GM18507 (cell line): ENCODE measurements at regions not wholly inside any gene's neighbourhood (a gene's known extent, or its start where the extent isn't known, plus 50 kb on each side); places are given as distances from the start of the nearest gene placed in this dataset.
"Not testable (repeated sequence)": the region's sequence is repeated elsewhere in the genome, so short reads cannot be mapped to it uniquely, and the experiment has no call there.

ENCODE experiments used
- DNase-seq: peaks from one replicate; pipeline ENCODE4 v3.0.0; 2011; ENCODE audit warnings: low read depth; ENCODE audit not compliant: insufficient read length; ENCODE audit errors: extremely low spot score
- FAIRE-seq: peaks from 2 replicates; lab custom pipeline; 2011; peaks lifted over from hg19 to GRCh38; lab: Jason Lieb, UNC

- FAIRE-seq (no peak), DNase-seq (no peak)
Observed at GRCh38 chr2:95760806-95761525, 169.2 kb downstream of the TRIM43 start.

- no peak for DNase-seq
- FAIRE-seq = no peak
Observed at GRCh38 chr2:95761556-95761955, 169.8 kb downstream of the TRIM43 start.

GRCh38 chr2:95762023-95763021 lies 170.5 kb downstream of the TRIM43 start:
- DNase-seq, FAIRE-seq: not testable (repeated sequence)

- not testable (repeated sequence) for DNase-seq, FAIRE-seq
Observed at GRCh38 chr2:95763074-95763473, 171.3 kb downstream of the TRIM43 start.

- DNase-seq, FAIRE-seq: not testable (repeated sequence)
Observed at GRCh38 chr2:95764966-95765365, 173.2 kb downstream of the TRIM43 start.

GRCh38 chr2:95765925-95766910 lies 174.4 kb downstream of the TRIM43 start:
- not testable (repeated sequence) for DNase-seq, FAIRE-seq

GRCh38 chr2:95767531-95767930 lies 175.7 kb downstream of the TRIM43 start:
- not testable (repeated sequence) for DNase-seq, FAIRE-seq

- not testable (repeated sequence) for DNase-seq, FAIRE-seq
Observed at GRCh38 chr2:95767950-95768349, 176.1 kb downstream of the TRIM43 start.

- FAIRE-seq, DNase-seq: not testable (repeated sequence)
Observed at GRCh38 chr2:95769256-95769655, 177.5 kb downstream of the TRIM43 start.

- DNase-seq, FAIRE-seq: not testable (repeated sequence)
Observed at GRCh38 chr2:95770726-95771125, 178.9 kb downstream of the TRIM43 start.

GRCh38 chr2:95774322-95775192 lies 182.8 kb downstream of the TRIM43 start:
- not testable (repeated sequence) for DNase-seq, FAIRE-seq

- FAIRE-seq, DNase-seq: not testable (repeated sequence)
Observed at GRCh38 chr2:95775193-95775531, 183.4 kb downstream of the TRIM43 start.
